Heart left ventricle (tissue), 13 donors: ENCODE measurements at regions not wholly inside any gene's neighbourhood (a gene's known extent, or its start where the extent isn't known, plus 50 kb on each side); places are given as distances from the start of the nearest gene placed in this dataset.

Source experiments
- POLR2A ChIP-seq, 2 donors: fragments of 450-650 bp; IDR thresholded peaks; one replicate each; pipeline ENCODE4 v1.6.1; 2017; ENCODE audit warnings: antibody characterized with exemption in 2 of 2, mild to moderate bottlenecking in 2 of 2, moderate library complexity in 2 of 2
- TF ChIP-seq, protein P1 (sequence below), 12 donors: fragments of 200-600 bp; sonication (generic) in 4 of 12; IDR thresholded peaks; one replicate each; pipeline versions ENCODE4 v1.5.0 to v1.8.0; 2018 to 2022; ENCODE audit warnings: antibody characterized with exemption in 12 of 12, mild to moderate bottlenecking in 5 of 12
- donor health status: ischemic (EF 13 %, LVEDD 7.1; RV severe dilation, severe dysfunction).
- donor health status: DM: no; HTN: yes; CAD: no.
- donor health status: DM: no; HTN: no; CAD: no.
- donor health status: ischemic (EF 25% LVEDD 6.9; RV normal size, moderate dysfunction).
- donor health status: ischemic (EF 25% LVEDD 5.7; RV mildly dilated, moderate dysfunction).
- donor health status: ischemic (EF 35%, LVEDD 5.7; RV mildly dilated, moderate dysfunction).
- donor health status: nonischemic (EF 11% LVEDD 7.7; RV severe dilation, severe dysfunction).
- donor health status: DM: yes; HTN: yes; CAD: no.
- donor health status: PGD.
- donor health status: ischemic (EF 29% LVEDD 5.4; RV normal size, mild dysfunction).
- donor health status: nonischemic (EF 23%, LVEDD 6.1; RV moderate dilation, normal function).

DNA sequence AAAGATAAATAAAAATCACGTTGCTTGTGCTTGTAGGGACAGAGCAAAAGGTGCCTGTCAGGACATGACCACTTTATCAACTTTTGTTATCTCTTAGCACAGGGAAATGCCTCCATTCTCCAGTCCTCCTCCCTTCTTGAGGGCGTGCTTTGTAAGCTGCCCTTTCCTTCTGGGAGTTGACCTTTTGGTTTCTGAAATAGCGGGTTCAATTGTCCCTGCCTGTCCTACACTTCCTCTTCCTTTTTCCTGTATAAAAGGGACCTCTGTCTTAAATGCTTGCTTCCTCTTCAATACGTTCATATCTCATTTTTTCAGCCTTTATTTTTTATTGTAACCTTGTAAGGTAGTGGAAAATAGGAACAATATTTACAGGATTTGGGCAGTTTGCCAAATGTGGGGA lies 153.5 kb downstream of the SH3BGRL start:
- no peak for TF ChIP-seq POLR2A (IDR thresholded peaks at IDR 0.05)
- TF ChIP-seq, protein P1, sequence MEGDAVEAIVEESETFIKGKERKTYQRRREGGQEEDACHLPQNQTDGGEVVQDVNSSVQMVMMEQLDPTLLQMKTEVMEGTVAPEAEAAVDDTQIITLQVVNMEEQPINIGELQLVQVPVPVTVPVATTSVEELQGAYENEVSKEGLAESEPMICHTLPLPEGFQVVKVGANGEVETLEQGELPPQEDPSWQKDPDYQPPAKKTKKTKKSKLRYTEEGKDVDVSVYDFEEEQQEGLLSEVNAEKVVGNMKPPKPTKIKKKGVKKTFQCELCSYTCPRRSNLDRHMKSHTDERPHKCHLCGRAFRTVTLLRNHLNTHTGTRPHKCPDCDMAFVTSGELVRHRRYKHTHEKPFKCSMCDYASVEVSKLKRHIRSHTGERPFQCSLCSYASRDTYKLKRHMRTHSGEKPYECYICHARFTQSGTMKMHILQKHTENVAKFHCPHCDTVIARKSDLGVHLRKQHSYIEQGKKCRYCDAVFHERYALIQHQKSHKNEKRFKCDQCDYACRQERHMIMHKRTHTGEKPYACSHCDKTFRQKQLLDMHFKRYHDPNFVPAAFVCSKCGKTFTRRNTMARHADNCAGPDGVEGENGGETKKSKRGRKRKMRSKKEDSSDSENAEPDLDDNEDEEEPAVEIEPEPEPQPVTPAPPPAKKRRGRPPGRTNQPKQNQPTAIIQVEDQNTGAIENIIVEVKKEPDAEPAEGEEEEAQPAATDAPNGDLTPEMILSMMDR (IDR thresholded peaks at IDR 0.05), result no peak
